CD4-positive, CD25-positive, alpha-beta regulatory T cell (primary cell): ENCODE measurements at regions not wholly inside any gene's neighbourhood (a gene's known extent, or its start where the extent isn't known, plus 50 kb on each side); places are given as distances from the start of the nearest gene placed in this dataset.

ENCODE experiments used
- ATAC-seq, 2 donors: fragments of 150-1000 bp; cut with Tn5 transposase; one replicate each; pipeline ENCODE4 v1.10.0; 2021; ENCODE audit warnings: low read depth in 2 of 2, moderate number of reproducible peaks in 2 of 2, moderate library complexity in 1 of 2
- DNase-seq, 3 donors: peaks; one replicate each; pipeline versions ENCODE4 v3.0.0 to v3.0.0-alpha.2; 2012 to 2022; ENCODE audit warnings: mixed read lengths in 1 of 3
- H3K27ac ChIP-seq: one replicate; pipeline ENCODE4 v1.7.0; 2013; ENCODE audit warnings: mild to moderate bottlenecking, low read length; ENCODE audit not compliant: insufficient read depth, poor library complexity, severe bottlenecking
- H3K27me3 ChIP-seq: one replicate; pipeline ENCODE4 v1.7.0; 2013; ENCODE audit warnings: low read length; ENCODE audit not compliant: control insufficient read depth, insufficient read depth
- H3K36me3 ChIP-seq: one replicate; pipeline ENCODE4 v1.7.0; 2013; ENCODE audit warnings: mild to moderate bottlenecking, low read length, moderate library complexity; ENCODE audit not compliant: control insufficient read depth, insufficient read depth
- H3K4me1 ChIP-seq: 2 replicates; pipeline ENCODE4 v1.7.0; 2013; ENCODE audit warnings: mild to moderate bottlenecking, low read length; ENCODE audit not compliant: insufficient read depth, control insufficient read depth, poor library complexity, severe bottlenecking
- H3K4me3 ChIP-seq: one replicate; pipeline ENCODE4 v1.7.0; 2013; ENCODE audit warnings: low read depth, mild to moderate bottlenecking, low read length, moderate library complexity
- H3K9me3 ChIP-seq, 2 experiments: 1 replicate in 1 of 2; 2 replicates in 1 of 2; pipeline ENCODE4 v1.7.0; 2013; ENCODE audit warnings: low read length in 2 of 2, mild to moderate bottlenecking in 1 of 2, moderate library complexity in 1 of 2; ENCODE audit not compliant: control insufficient read depth in 2 of 2
- H3K27ac Mint-ChIP-seq, 3 donors: one replicate each; pipeline ENCODE4 v1.8.0; 2020 to 2022; ENCODE audit warnings: mild to moderate bottlenecking in 3 of 3, mixed read lengths in 3 of 3, moderate library complexity in 2 of 3
- H3K27me3 Mint-ChIP-seq: one replicate; pipeline ENCODE4 v1.8.0; 2022; ENCODE audit warnings: mild to moderate bottlenecking, mixed read lengths
- H3K36me3 Mint-ChIP-seq: one replicate; pipeline ENCODE4 v1.8.0; 2020; ENCODE audit warnings: mixed read lengths
- H3K4me1 Mint-ChIP-seq, 4 donors: one replicate each; pipeline ENCODE4 v1.8.0; 2020 to 2022; ENCODE audit warnings: mixed read lengths in 4 of 4, mild to moderate bottlenecking in 1 of 4
- H3K4me3 Mint-ChIP-seq, 4 donors: one replicate each; pipeline ENCODE4 v1.8.0; 2020 to 2022; ENCODE audit warnings: mild to moderate bottlenecking in 4 of 4, mixed read lengths in 4 of 4, moderate library complexity in 3 of 4
- H3K9me3 Mint-ChIP-seq, 7 donors: one replicate each; pipeline ENCODE4 v1.8.0; 2020 to 2022; ENCODE audit warnings: mixed read lengths in 7 of 7, mild to moderate bottlenecking in 3 of 7, moderate library complexity in 2 of 7

DNA sequence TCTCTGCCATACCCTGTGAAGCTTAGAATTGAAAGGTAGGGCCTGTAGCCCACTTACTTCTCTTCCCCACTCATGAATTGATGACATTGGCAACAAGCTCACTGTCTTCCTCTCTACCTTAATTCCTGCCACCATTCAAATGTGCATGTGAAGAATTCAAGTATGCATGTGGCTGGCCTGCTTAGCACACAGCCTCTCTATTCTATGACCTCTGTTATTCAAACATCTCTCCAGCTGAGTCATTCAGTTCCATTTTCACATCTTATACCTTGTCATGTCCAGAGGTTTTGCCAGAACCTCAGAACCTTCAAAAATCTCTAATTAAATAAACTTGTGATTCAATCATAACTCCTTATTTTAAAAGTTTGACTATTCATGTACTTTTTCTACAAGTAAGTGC, 114.7 kb upstream of the MAN2A1 start:
- no peaks in the 10 kb centered on the region for H3K27me3 ChIP-seq
- no peaks in the 10 kb centered on the region for H3K36me3 ChIP-seq
- no peak overlapping the region for H3K27ac ChIP-seq
- Mint-ChIP-seq H3K9me3 (peaks cover 0 to 4% (median 0%) of the 10 kb centered on the region in 7 donors), H3K27me3 (peaks cover 7% of the 10 kb centered on the region), H3K36me3 (no peaks in the 10 kb centered on the region), H3K4me1 (no peaks in the 10 kb centered on the region), H3K27ac (no peak overlapping the region), H3K4me3 (no peak overlapping the region)
- no peak for DNase-seq
- H3K4me3 ChIP-seq: no peak overlapping the region
- H3K4me1 ChIP-seq: no peaks in the 10 kb centered on the region
- ATAC-seq: no peak
- H3K9me3 ChIP-seq: no peaks in the 10 kb centered on the region

DNA sequence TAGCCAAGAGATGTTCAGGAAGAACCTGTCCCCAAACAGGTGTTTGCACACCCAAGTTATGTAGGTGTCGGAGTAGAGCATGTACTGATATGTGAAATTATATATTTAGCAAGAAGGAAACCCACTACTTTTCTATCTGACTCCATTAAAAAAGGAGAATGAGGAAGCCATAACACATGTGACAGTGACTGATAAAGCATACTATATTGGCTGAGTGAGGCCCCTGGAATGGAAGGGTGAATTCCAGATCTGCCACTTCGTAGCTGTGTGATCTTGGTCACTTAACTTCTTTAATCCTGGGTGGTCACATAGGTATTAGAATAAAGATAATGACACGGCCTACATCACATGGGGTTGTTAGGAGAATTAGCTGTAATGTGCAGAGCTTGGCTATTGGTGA, 116.0 kb upstream of the MAN2A1 start:
- H3K27ac Mint-ChIP-seq: no peak overlapping the region
- no peak for ATAC-seq
- no peaks in the 10 kb centered on the region for H3K27me3 ChIP-seq
- no peak for DNase-seq
- no peaks in the 10 kb centered on the region for H3K36me3 ChIP-seq
- H3K4me3 ChIP-seq: no peak overlapping the region
- no peaks in the 10 kb centered on the region for H3K9me3 ChIP-seq
- no peaks in the 10 kb centered on the region for H3K36me3 Mint-ChIP-seq
- no peak overlapping the region for H3K27ac ChIP-seq
- no peak overlapping the region for H3K4me3 Mint-ChIP-seq
- no peaks in the 10 kb centered on the region for H3K4me1 Mint-ChIP-seq
- peaks cover 0 to 4% (median 0%) of the 10 kb centered on the region in 7 donors for H3K9me3 Mint-ChIP-seq
- peaks cover 7% of the 10 kb centered on the region for H3K27me3 Mint-ChIP-seq
- H3K4me1 ChIP-seq: no peaks in the 10 kb centered on the region

DNA sequence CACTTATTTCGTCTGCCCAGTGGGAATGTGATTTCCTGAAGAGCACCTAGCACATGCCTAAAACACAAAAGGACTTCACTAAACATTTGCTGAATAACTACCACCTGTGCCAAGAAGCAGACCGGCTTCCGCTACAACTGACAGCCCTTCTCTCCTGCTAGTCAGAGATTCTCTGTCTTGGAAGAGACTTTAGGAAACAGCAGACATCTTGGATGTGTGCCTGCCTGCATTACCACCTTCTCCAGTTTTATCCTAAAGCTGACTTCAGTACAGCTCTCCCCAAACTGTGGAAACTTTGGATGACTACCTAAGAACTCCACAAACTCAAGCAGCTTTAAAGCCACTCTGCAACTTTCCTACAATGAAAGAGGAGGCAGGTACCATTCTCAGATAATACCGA, 116.5 kb upstream of the MAN2A1 start:
- H3K4me1 Mint-ChIP-seq: no peaks in the 10 kb centered on the region
- no peak overlapping the region for H3K4me3 Mint-ChIP-seq

DNA sequence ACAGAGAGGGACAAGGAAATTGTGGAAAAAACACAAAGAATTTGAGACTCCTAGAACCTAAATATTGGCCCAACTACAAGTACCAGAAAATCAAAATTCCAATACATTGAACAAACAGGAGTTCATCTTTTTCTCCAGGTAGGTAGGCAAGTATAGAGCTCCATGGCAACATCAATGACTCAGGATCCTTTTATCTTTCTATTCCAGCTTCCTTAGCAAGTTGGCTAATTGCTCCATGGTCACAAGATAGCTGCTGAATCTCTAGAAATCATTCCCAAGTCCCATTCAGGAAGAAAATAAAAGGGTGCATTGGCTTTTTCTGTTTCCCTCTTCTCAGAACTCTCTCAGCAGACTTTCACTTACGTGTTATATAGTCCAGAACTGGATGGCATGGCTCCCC, 117.9 kb upstream of the MAN2A1 start:
- ATAC-seq (no peak), DNase-seq (no peak)
- H3K4me1 ChIP-seq: no peaks in the 10 kb centered on the region
- no peak overlapping the region for H3K4me3 ChIP-seq
- H3K36me3 Mint-ChIP-seq: no peaks in the 10 kb centered on the region
- H3K27me3 Mint-ChIP-seq: peaks cover 7% of the 10 kb centered on the region
- no peaks in the 10 kb centered on the region for H3K36me3 ChIP-seq
- no peaks in the 10 kb centered on the region for H3K27me3 ChIP-seq
- H3K27ac Mint-ChIP-seq: no peak overlapping the region
- no peaks in the 10 kb centered on the region for H3K9me3 ChIP-seq
- no peak overlapping the region for H3K4me3 Mint-ChIP-seq
- no peak overlapping the region for H3K27ac ChIP-seq
- H3K9me3 Mint-ChIP-seq: peaks cover 0 to 4% (median 0%) of the 10 kb centered on the region in 7 donors
- no peaks in the 10 kb centered on the region for H3K4me1 Mint-ChIP-seq

More for the DNA sequence above, 116.5 kb upstream of the MAN2A1 start:
- Histone ChIP-seq H3K27me3 (no peaks in the 10 kb centered on the region), H3K27ac (no peak overlapping the region), H3K9me3 (no peaks in the 10 kb centered on the region), H3K4me3 (no peak overlapping the region), H3K36me3 (no peaks in the 10 kb centered on the region), H3K4me1 (no peaks in the 10 kb centered on the region)
- no peak overlapping the region for H3K27ac Mint-ChIP-seq
- peaks cover 7% of the 10 kb centered on the region for H3K27me3 Mint-ChIP-seq
- no peak for DNase-seq
- no peaks in the 10 kb centered on the region for H3K36me3 Mint-ChIP-seq
- peaks cover 0 to 4% (median 0%) of the 10 kb centered on the region in 7 donors for H3K9me3 Mint-ChIP-seq
- ATAC-seq: no peak

DNA sequence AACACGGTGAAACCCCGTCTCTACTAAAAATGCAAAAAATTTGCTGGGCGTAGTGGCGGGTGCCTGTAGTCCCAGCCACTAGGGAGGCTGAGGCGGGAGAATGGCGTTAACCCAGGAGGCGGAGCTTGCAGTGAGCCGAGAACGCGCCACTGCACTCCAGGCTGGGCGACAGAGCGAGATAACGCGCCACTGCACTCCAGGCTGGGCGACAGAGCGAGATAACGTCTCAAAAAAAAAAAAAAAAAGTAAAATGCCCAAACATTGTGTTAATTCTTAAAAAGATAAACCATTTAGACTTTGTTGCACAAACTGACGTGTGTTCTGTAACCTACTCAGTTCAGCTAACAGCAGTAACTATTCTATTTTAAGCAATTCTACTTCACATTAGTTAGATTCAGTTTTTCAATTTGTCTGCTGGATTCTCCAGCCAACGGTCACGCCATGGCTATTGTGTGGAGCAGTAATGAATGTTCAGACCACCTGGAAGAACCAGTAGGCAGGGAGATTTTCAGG, 119.3 kb upstream of the MAN2A1 start:
- Histone ChIP-seq H3K27me3 (peaks cover 2% of the 10 kb centered on the region), H3K27ac (no peak overlapping the region), H3K4me1 (no peaks in the 10 kb centered on the region), H3K9me3 (no peaks in the 10 kb centered on the region), H3K36me3 (no peaks in the 10 kb centered on the region), H3K4me3 (no peak overlapping the region)
- DNase-seq (no peak), ATAC-seq (no peak)
- Mint-ChIP-seq H3K4me3 (no peak overlapping the region), H3K4me1 (no peaks in the 10 kb centered on the region), H3K9me3 (peaks cover 0 to 3% (median 0%) of the 10 kb centered on the region in 7 donors), H3K27me3 (peaks cover 7% of the 10 kb centered on the region), H3K27ac (no peak overlapping the region), H3K36me3 (no peaks in the 10 kb centered on the region)

DNA sequence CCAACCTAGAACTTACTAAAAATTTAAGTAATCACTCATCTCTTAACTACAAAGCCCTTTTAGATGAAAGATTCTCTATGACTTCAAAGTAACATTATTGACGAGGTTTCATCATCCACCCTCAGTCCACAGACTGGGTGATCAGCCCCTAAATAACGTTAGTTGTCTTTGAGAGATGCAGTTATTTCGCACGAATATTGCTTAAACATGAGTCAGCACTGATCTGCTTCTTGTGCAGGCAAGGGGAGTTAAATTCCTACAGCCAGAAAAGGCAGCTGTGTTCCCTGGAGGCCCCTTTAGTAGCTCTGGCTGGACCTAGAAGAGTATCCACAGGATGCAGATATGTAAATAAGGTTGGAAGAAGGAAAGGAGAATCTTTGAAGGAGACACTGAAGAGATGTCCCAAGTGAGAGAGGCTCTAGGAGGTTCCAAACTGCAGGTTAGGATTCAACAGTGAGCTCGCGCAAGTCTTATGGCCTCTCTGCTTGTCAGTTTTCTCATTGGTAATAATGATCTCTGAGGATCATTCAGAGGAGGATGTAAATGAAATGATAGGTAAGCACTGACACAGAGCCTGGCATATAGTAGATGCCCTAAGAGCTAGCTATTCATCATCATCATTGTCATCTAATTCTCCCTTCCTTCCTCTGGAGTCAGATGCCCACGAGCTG, 122.2 kb upstream of the MAN2A1 start:
- no peak overlapping the region for H3K27ac Mint-ChIP-seq
- H3K27me3 ChIP-seq: peaks cover 2% of the 10 kb centered on the region
- no peak overlapping the region for H3K4me3 Mint-ChIP-seq

DNA sequence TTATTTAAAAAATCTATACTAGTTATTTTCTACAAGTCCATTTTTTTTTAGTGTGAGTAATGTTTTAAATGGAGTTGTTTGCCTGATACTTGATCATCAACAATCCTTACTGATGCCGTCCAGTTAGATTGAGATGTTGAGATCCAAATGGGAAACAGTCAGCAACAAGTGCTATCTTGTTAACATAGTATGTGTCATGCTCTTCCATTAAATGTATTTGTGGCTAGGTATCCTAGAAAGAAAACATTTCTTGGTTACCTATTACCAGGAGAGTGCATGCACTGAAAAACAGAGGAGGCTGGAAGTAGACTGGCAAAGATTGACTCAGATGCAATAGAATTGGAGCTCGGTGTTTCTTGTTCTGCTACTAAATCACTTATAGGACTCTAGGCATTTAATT, 123.4 kb upstream of the MAN2A1 start:
- Mint-ChIP-seq H3K9me3 (peaks cover 0 to 9% (median 0%) of the 10 kb centered on the region in 7 donors), H3K4me1 (no peaks in the 10 kb centered on the region), H3K4me3 (no peak overlapping the region), H3K27me3 (peaks cover 4% of the 10 kb centered on the region), H3K27ac (no peak overlapping the region), H3K36me3 (no peaks in the 10 kb centered on the region)
- no peak overlapping the region for H3K4me3 ChIP-seq
- H3K27ac ChIP-seq: no peak overlapping the region
- H3K9me3 ChIP-seq: no peaks in the 10 kb centered on the region
- no peak for ATAC-seq
- DNase-seq: no peak
- no peaks in the 10 kb centered on the region for H3K36me3 ChIP-seq
- no peaks in the 10 kb centered on the region for H3K4me1 ChIP-seq
- peaks cover 2% of the 10 kb centered on the region for H3K27me3 ChIP-seq

More for the DNA sequence above, 122.2 kb upstream of the MAN2A1 start:
- Mint-ChIP-seq H3K4me1 (no peaks in the 10 kb centered on the region), H3K27me3 (peaks cover 7% of the 10 kb centered on the region), H3K36me3 (no peaks in the 10 kb centered on the region), H3K9me3 (peaks cover 0 to 9% (median 0%) of the 10 kb centered on the region in 7 donors)
- Histone ChIP-seq H3K9me3 (no peaks in the 10 kb centered on the region), H3K4me3 (no peak overlapping the region), H3K4me1 (no peaks in the 10 kb centered on the region), H3K27ac (no peak overlapping the region), H3K36me3 (no peaks in the 10 kb centered on the region)
- no peak for ATAC-seq
- DNase-seq: no peak

DNA sequence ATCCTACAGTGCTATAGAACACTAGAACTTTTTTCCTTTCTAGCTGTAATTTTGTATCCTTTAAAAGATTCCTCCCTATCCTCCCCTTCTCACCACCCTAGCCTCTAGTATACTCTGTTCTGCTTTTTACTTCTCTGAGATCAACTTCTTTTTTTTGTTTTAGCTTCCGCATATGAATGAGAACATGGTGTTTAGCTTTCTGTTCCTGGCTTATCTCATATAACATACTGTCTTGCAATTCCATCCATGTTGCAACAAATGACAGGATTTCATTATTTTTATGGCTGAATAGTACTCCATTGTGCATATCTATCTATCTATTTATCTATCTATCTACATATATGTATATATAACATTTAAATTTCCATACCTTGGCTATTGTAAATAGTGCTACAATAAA, 126.0 kb upstream of the MAN2A1 start:
- H3K4me3 Mint-ChIP-seq: no peak overlapping the region

More for the DNA sequence above, 126.0 kb upstream of the MAN2A1 start:
- no peaks in the 10 kb centered on the region for H3K36me3 Mint-ChIP-seq
- H3K27me3 ChIP-seq: peaks cover 2% of the 10 kb centered on the region
- H3K4me1 ChIP-seq: no peaks in the 10 kb centered on the region
- no peaks in the 10 kb centered on the region for H3K36me3 ChIP-seq
- no peak for DNase-seq
- H3K27ac ChIP-seq: no peak overlapping the region
- peaks cover 5% of the 10 kb centered on the region for H3K27me3 Mint-ChIP-seq
- no peak for ATAC-seq
- no peaks in the 10 kb centered on the region for H3K9me3 ChIP-seq
- H3K4me3 ChIP-seq: no peak overlapping the region
- H3K27ac Mint-ChIP-seq: no peak overlapping the region
- no peaks in the 10 kb centered on the region for H3K4me1 Mint-ChIP-seq
- H3K9me3 Mint-ChIP-seq: peaks cover 0 to 9% (median 0%) of the 10 kb centered on the region in 7 donors
